HepG2 (cell line): ENCODE measurements at regions not wholly inside any gene's neighbourhood (a gene's known extent, or its start where the extent isn't known, plus 50 kb on each side); places are given as distances from the start of the nearest gene placed in this dataset.

Experiments used
- ATAC-seq: fragments of 200-7000 bp; cut with Tn5 transposase; 3 replicates; pipeline ENCODE4 v1.9.1; 2020; ENCODE audit warnings: mild to moderate bottlenecking, moderate library complexity
- BruUV-seq: library from RNA; stranded (reverse); fragments of 400-500 nt; replicated peaks from 2 replicates; lab custom pipeline; 2021; lab: Mats Ljungman, UMichigan
- CTCF ChIA-PET: fragments of 300-600 bp; formaldehyde crosslinking; extraction: SDS; loops from one replicate; lab custom pipeline; 2021; ENCODE audit warnings: low total read pairs, inconsistent platforms, low intra/inter-chr PET ratio; lab: Yijun Ruan, JAX
- POLR2A ChIA-PET: fragments of 350-600 bp; sonication (Branson Sonifier 250); formaldehyde crosslinking; loops from one replicate; lab custom pipeline; 2020; ENCODE audit warnings: antibody characterized with exemption, inconsistent platforms; lab: Yijun Ruan, JAX
- DNase-seq: peaks from one replicate; pipeline ENCODE4 v3.0.0-alpha.2; 2015; ENCODE audit warnings: low spot score
- FAIRE-seq: peaks from 3 replicates; lab custom pipeline; 2011; peaks lifted over from hg19 to GRCh38; lab: Jason Lieb, UNC
- H2AFZ ChIP-seq: one replicate; pipeline ENCODE4 v1.6.1; 2011; ENCODE audit warnings: low read length, inconsistent platforms
- H3K27ac ChIP-seq: fragments of 300-600 bp; 3 replicates; pipeline ENCODE4 v1.8.0; 2011; ENCODE audit warnings: mixed run types, mild to moderate bottlenecking, mixed read lengths, low read length, inconsistent platforms; ENCODE audit not compliant: insufficient read depth; ENCODE audit errors: extremely low read length
- H3K27me3 ChIP-seq, 2 experiments: fragments of 200-600 bp in 1 of 2; 2 replicates in 1 of 2; 3 replicates in 1 of 2; pipeline versions ENCODE4 v1.6.0 to v1.8.0; 2011; ENCODE audit warnings: low read length in 2 of 2, mild to moderate bottlenecking in 2 of 2, moderate library complexity in 2 of 2, inconsistent platforms in 1 of 2; ENCODE audit not compliant: insufficient read depth in 2 of 2, control insufficient read depth in 1 of 2
- H3K36me3 ChIP-seq, 2 experiments: fragments of 200-600 bp in 1 of 2; replicated peaks in 1 of 2; 2 replicates in 1 of 2; 3 replicates in 1 of 2; pipeline versions ENCODE4 v1.5.1 to v1.8.0; 2011; ENCODE audit warnings: low read length in 2 of 2, inconsistent platforms in 1 of 2; ENCODE audit not compliant: insufficient read depth in 2 of 2, control insufficient read depth in 1 of 2
- H3K4me1 ChIP-seq: 2 replicates; pipeline ENCODE4 v1.5.1; 2012; ENCODE audit warnings: low read length, inconsistent platforms; ENCODE audit not compliant: insufficient read depth
- H3K4me2 ChIP-seq: 2 replicates; pipeline ENCODE4 v1.6.0; 2011; ENCODE audit warnings: low read depth, low read length, inconsistent platforms
- H3K4me3 ChIP-seq, 3 experiments: fragments of 200-600 bp in 1 of 3; sonication (generic), shearing (Covaris generic) in 1 of 3; replicated peaks in 1 of 3; 2 replicates each; pipeline ENCODE4 v1.5.1; 2011 to 2016; ENCODE audit warnings: low read length in 3 of 3, inconsistent platforms in 2 of 3, low read depth in 2 of 3, mild to moderate bottlenecking in 2 of 3, control low read depth in 1 of 3, mixed read lengths in 1 of 3; ENCODE audit not compliant: insufficient read depth in 1 of 3
- H3K79me2 ChIP-seq: one replicate; pipeline ENCODE4 v1.6.1; 2011; ENCODE audit warnings: low read length, inconsistent platforms; ENCODE audit not compliant: insufficient read depth
- H3K9ac ChIP-seq: 2 replicates; pipeline ENCODE4 v1.6.0; 2011; ENCODE audit warnings: mild to moderate bottlenecking, low read depth, low read length, inconsistent platforms; ENCODE audit not compliant: insufficient read depth
- H3K9me3 ChIP-seq: 2 replicates; pipeline ENCODE4 v1.5.1; 2012; ENCODE audit warnings: mild to moderate bottlenecking, low read length
- H4K20me1 ChIP-seq: 2 replicates; pipeline ENCODE4 v1.6.0; 2011; ENCODE audit warnings: inconsistent platforms, mild to moderate bottlenecking, low read length, moderate library complexity; ENCODE audit not compliant: insufficient read depth
- AKNA ChIP-seq: sonication (generic); formaldehyde crosslinking; IDR thresholded peaks from 2 replicates; pipeline ENCODE4 v1.4.0; 2020; ENCODE audit warnings: missing genetic modification reagents, borderline replicate concordance
- ARNT ChIP-seq: fragments of 450-650 bp; IDR thresholded peaks from 2 replicates; pipeline ENCODE4 v1.6.1; 2017
- ATF2 ChIP-seq: sonication (generic); formaldehyde crosslinking; IDR thresholded peaks from 2 replicates; pipeline ENCODE4 v1.4.0; 2020; ENCODE audit warnings: missing genetic modification reagents
- CC2D1A ChIP-seq: sonication (generic); formaldehyde crosslinking; IDR thresholded peaks from 2 replicates; pipeline ENCODE4 v1.8.1; 2023; ENCODE audit warnings: mild to moderate bottlenecking, missing genetic modification reagents
- GPN1 ChIP-seq: sonication (generic); formaldehyde crosslinking; IDR thresholded peaks from 2 replicates; pipeline ENCODE4 v1.5.1; 2020; ENCODE audit warnings: missing genetic modification reagents, borderline replicate concordance
- HNF1B ChIP-seq: sonication (generic); formaldehyde crosslinking; IDR thresholded peaks from 2 replicates; pipeline ENCODE4 v1.5.1; 2020; ENCODE audit warnings: mild to moderate bottlenecking, moderate library complexity, missing genetic modification reagents
- MTF1 ChIP-seq: sonication (generic); formaldehyde crosslinking; IDR thresholded peaks from 2 replicates; pipeline ENCODE4 v1.5.0; 2020; ENCODE audit warnings: missing genetic modification reagents
- RBAK ChIP-seq: sonication (generic); formaldehyde crosslinking; IDR thresholded peaks from 2 replicates; pipeline ENCODE4 v1.5.1; 2020; ENCODE audit warnings: mild to moderate bottlenecking, missing genetic modification reagents
- SMAD3 ChIP-seq: sonication (generic); formaldehyde crosslinking; IDR thresholded peaks from 2 replicates; pipeline ENCODE4 v1.4.0; 2020; ENCODE audit warnings: missing genetic modification reagents
- SMARCE1 ChIP-seq: fragments of 450-650 bp; IDR thresholded peaks from 2 replicates; pipeline ENCODE4 v1.6.1; 2017; ENCODE audit warnings: borderline replicate concordance
- SP5 ChIP-seq: IDR thresholded peaks from 2 replicates; pipeline ENCODE4 v1.6.1; 2016; ENCODE audit warnings: low read depth, borderline replicate concordance
- SRSF4 ChIP-seq: fragments of 200-400 bp; formaldehyde crosslinking; IDR thresholded peaks from one replicate; pipeline ENCODE4 v1.6.1; 2018; ENCODE audit warnings: mild to moderate bottlenecking, low read depth, low read length, moderate library complexity; ENCODE audit not compliant: poor library complexity, severe bottlenecking
- TBX3 ChIP-seq: fragments of 450-650 bp; IDR thresholded peaks from 2 replicates; pipeline ENCODE4 v1.6.1; 2017; ENCODE audit warnings: antibody characterized with exemption, mild to moderate bottlenecking, inconsistent platforms, borderline replicate concordance
- TCF12 ChIP-seq, 2 experiments: fragments of 450-650 bp in 1 of 2; sonication (generic) in 1 of 2; formaldehyde crosslinking in 1 of 2; IDR thresholded peaks; 2 replicates each; pipeline versions ENCODE4 v1.6.1 to v1.8.0; 2017 to 2022; ENCODE audit warnings: antibody characterized with exemption in 1 of 2, mild to moderate bottlenecking in 1 of 2, missing genetic modification reagents in 1 of 2, moderate library complexity in 1 of 2
- THAP9 ChIP-seq: sonication (generic); formaldehyde crosslinking; IDR thresholded peaks from 2 replicates; pipeline ENCODE4; 2020; ENCODE audit warnings: missing genetic modification reagents, mild to moderate bottlenecking, borderline replicate concordance
- WGBS: methylation state at CpG from one replicate; pipeline ENCODE4 v1.1.6; 2017; ENCODE audit warnings: low lambda C conversion rate; 5-methylcytosine and 5-hydroxymethylcytosine counted together
- in situ Hi-C: cut with HindIII; loops from 2 replicates; pipeline ENCODE4 v1.10.0; 2017; ENCODE audit warnings: low pct_unique_long_range_greater_than_20kb; ENCODE audit not compliant: extremely low pct_ligation_motif_present
- intact Hi-C: fragments of 100-400 bp; cut with micrococcal nuclease; formaldehyde crosslinking; loops from one replicate; pipeline ENCODE4 v1.10.0; 2022; ENCODE audit not compliant: unreplicated experiment

GRCh38 chr1:87208931-87209330 lies 119.7 kb upstream of the LMO4 start:
- H3K4me3 ChIP-seq: no peak overlapping the region
- ChIA-PET CTCF (no interaction called here), POLR2A (no interaction called here)
- WGBS: 18% methylated on average over 2 of the region's 4 CpGs
- H3K27me3 ChIP-seq: no peaks in the 10 kb centered on the region; a peak in 3 of 5 replicates
- no peaks in the 10 kb centered on the region for H3K79me2 ChIP-seq
- no peak for ATAC-seq
- no TSS peak for BruUV-seq
- no peaks in the 10 kb centered on the region for H3K9me3 ChIP-seq
- intact Hi-C loops: no loop called here
- no peak overlapping the region for H2AFZ ChIP-seq
- H3K4me1 ChIP-seq: no peaks in the 10 kb centered on the region
- H4K20me1 ChIP-seq: no peaks in the 10 kb centered on the region
- H3K9ac ChIP-seq: no peak overlapping the region
- no peak for FAIRE-seq
- H3K4me2 ChIP-seq: no peak overlapping the region
- in situ Hi-C loops: no loop called here
- no peak for DNase-seq
- H3K36me3 ChIP-seq: no peaks in the 10 kb centered on the region
- no peak overlapping the region for H3K27ac ChIP-seq
- TF ChIP-seq SMAD3 (CRISPR knock-in tag) (no peak), ATF2 (CRISPR knock-in tag) (no peak), SMARCE1 (no peak), AKNA (CRISPR knock-in tag) (no peak), SP5 (no peak), MTF1 (CRISPR knock-in tag) (no peak), SRSF4 (no peak), THAP9 (CRISPR knock-in tag) (no peak), RBAK (CRISPR knock-in tag) (no peak), ARNT (no peak), CC2D1A (CRISPR knock-in tag) (no peak), TCF12 (IDR thresholded peaks at IDR 0.05) (no peak), TCF12 (CRISPR knock-in tag; IDR thresholded peaks at IDR 0.05) (no peak), HNF1B (no peak), GPN1 (CRISPR knock-in tag) (no peak), TBX3 (no peak)
